ELR (cell line): ENCODE measurements at regions not wholly inside any gene's neighbourhood (a gene's known extent, or its start where the extent isn't known, plus 50 kb on each side); places are given as distances from the start of the nearest gene placed in this dataset.

Source experiments
- DNase-seq: peaks from one replicate; pipeline ENCODE4 v3.0.0-alpha.2; 2015; ENCODE audit warnings: low read depth

- no peak for DNase-seq
Observed at GRCh38 chr20:24060851-24061590, 72.4 kb upstream of the GGTLC1 start.

GRCh38 chr20:24059174-24059573 is 70.6 kb upstream of the GGTLC1 start:
- DNase-seq, result no peak

- DNase-seq, result no peak
Observed at GRCh38 chr20:24056491-24056890, 67.9 kb upstream of the GGTLC1 start.

- no peak for DNase-seq
Observed at GRCh38 chr20:24052599-24053275, 64.2 kb upstream of the GGTLC1 start.

- no peak for DNase-seq
Observed at GRCh38 chr20:24051160-24051559, 62.6 kb upstream of the GGTLC1 start.

- DNase-seq, result no peak
Observed at GRCh38 chr20:24050119-24050518, 61.5 kb upstream of the GGTLC1 start.

- no peak for DNase-seq
Observed at GRCh38 chr20:24049081-24049480, 60.5 kb upstream of the GGTLC1 start.

- no peak for DNase-seq
Observed at GRCh38 chr20:24048024-24048611, 59.5 kb upstream of the GGTLC1 start.

- DNase-seq, result no peak
Observed at GRCh38 chr20:24046888-24047287, 58.3 kb upstream of the GGTLC1 start.

GRCh38 chr20:24045621-24046318 is 57.2 kb upstream of the GGTLC1 start:
- DNase-seq, result no peak

- DNase-seq, result no peak
Observed at GRCh38 chr20:24043294-24043693, 54.7 kb upstream of the GGTLC1 start.

- DNase-seq, result no peak
Observed at GRCh38 chr20:24042646-24043045, 54.1 kb upstream of the GGTLC1 start.

GRCh38 chr20:24040896-24041459 is 52.4 kb upstream of the GGTLC1 start:
- no peak for DNase-seq

GRCh38 chr20:24039196-24039595 is 50.6 kb upstream of the GGTLC1 start:
- no peak for DNase-seq
